Esophagus (tissue), 2 donors: ENCODE measurements at regions not wholly inside any gene's neighbourhood (a gene's known extent, or its start where the extent isn't known, plus 50 kb on each side); places are given as distances from the start of the nearest gene placed in this dataset.

Source experiments
- H3K27ac ChIP-seq, 2 donors: one replicate each; pipeline ENCODE4 v1.5.1; 2013; ENCODE audit warnings: low read depth in 2 of 2, mild to moderate bottlenecking in 2 of 2, inconsistent platforms in 1 of 2, low read length in 1 of 2, moderate library complexity in 1 of 2
- H3K27me3 ChIP-seq, 2 donors: one replicate each; pipeline ENCODE4 v1.6.1; 2013; ENCODE audit warnings: low read length in 2 of 2, control low read depth in 1 of 2, mild to moderate bottlenecking in 1 of 2; ENCODE audit not compliant: insufficient read depth in 2 of 2, control insufficient read depth in 1 of 2
- H3K36me3 ChIP-seq, 2 donors: one replicate each; pipeline ENCODE4 v1.6.1; 2013; ENCODE audit warnings: low read length in 1 of 2; ENCODE audit not compliant: control insufficient read depth in 2 of 2, insufficient read depth in 2 of 2
- H3K4me1 ChIP-seq, 2 donors: one replicate each; pipeline ENCODE4 v1.6.1; 2013; ENCODE audit warnings: low read length in 1 of 2; ENCODE audit not compliant: control insufficient read depth in 2 of 2, insufficient read depth in 2 of 2
- H3K4me3 ChIP-seq, 2 donors: one replicate each; pipeline ENCODE4 v1.5.1; 2013; ENCODE audit warnings: low read length in 2 of 2, mild to moderate bottlenecking in 2 of 2, low read depth in 1 of 2, moderate library complexity in 1 of 2
- H3K9me3 ChIP-seq, 2 donors: one replicate each; pipeline ENCODE4 v1.6.1; 2013; ENCODE audit warnings: mild to moderate bottlenecking in 2 of 2, low read depth in 1 of 2, low read length in 1 of 2, moderate library complexity in 1 of 2; ENCODE audit not compliant: control insufficient read depth in 2 of 2, insufficient read depth in 1 of 2
- WGBS, 2 donors: extraction: QIAGEN DNeasy Blood & Tissue Kit; methylation state at CpG; one replicate each; pipeline ENCODE4 v1.1.7; 2013; 5-methylcytosine and 5-hydroxymethylcytosine counted together
- donor health status: healthy with polysubstance abuse.
- donor health status: Bipolar disorder and iron deficiency.

- Histone ChIP-seq H3K27ac (no peak overlapping the region), H3K27me3 (no peaks in the 10 kb centered on the region), H3K4me1 (no peaks in the 10 kb centered on the region), H3K4me3 (no peak overlapping the region), H3K36me3 (no peaks in the 10 kb centered on the region), H3K9me3 (no peaks in the 10 kb centered on the region)
- WGBS, 2 donors: 33 to 50% methylated on average over 1 of the region's 1 CpG
These were observed 531.9 kb upstream of the MAN1A1 start for GRCh38 chr6:119881416-119881815.

GRCh38 chr6:119880840-119881239 is 531.3 kb upstream of the MAN1A1 start:
- Histone ChIP-seq H3K27me3 (no peaks in the 10 kb centered on the region), H3K27ac (no peak overlapping the region), H3K36me3 (no peaks in the 10 kb centered on the region), H3K4me3 (no peak overlapping the region), H3K9me3 (no peaks in the 10 kb centered on the region), H3K4me1 (no peaks in the 10 kb centered on the region)

DNA sequence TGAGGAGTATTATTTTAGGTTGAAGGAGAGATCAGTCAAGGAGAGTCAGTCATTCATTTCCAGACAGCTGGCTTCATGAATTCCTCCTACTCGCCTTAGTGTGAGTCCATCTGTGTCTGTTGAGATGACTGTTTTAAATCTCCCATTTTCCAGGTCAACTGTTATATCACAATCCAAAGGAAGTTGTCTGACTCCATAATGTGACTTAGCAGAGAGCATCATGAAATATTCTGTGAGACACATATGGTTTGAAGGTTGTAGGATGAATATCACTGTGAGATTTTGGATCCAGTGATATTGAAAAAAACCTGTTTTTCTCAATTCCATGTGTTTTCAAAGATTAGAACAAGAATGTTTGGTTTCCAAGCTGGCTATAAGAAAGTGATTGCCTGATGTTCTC is 530.2 kb upstream of the MAN1A1 start:
- Histone ChIP-seq H3K27me3 (no peaks in the 10 kb centered on the region), H3K36me3 (no peaks in the 10 kb centered on the region), H3K27ac (no peak overlapping the region), H3K4me3 (no peak overlapping the region), H3K4me1 (no peaks in the 10 kb centered on the region), H3K9me3 (no peaks in the 10 kb centered on the region)
- WGBS, 2 donors: 0% methylated on average over 1 of the region's 1 CpG

DNA sequence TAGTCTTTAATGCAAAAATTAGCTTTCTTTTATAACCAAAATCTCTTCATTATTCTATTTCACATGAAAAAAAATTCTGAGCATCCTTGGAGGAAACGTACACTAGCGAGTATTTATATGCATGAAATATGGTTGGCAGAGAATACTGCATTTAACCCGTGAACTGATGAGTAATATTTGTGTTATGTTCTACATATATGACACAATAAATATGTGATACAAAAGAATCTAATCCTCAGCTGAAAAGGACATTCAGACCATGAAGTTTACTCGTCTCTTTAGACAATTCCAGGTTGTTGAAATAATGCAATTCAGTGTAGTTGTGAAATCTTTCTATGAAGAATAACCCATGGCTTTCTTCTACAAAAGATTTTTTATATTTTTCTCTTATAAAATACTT is 524.8 kb upstream of the MAN1A1 start:
- WGBS, 2 donors: 56 to 64% methylated on average over 4 of the region's 4 CpGs
- no peaks in the 10 kb centered on the region for H3K9me3 ChIP-seq
- H3K36me3 ChIP-seq: no peaks in the 10 kb centered on the region
- H3K4me1 ChIP-seq: no peaks in the 10 kb centered on the region
- no peak overlapping the region for H3K27ac ChIP-seq
- no peak overlapping the region for H3K4me3 ChIP-seq
- H3K27me3 ChIP-seq: no peaks in the 10 kb centered on the region

DNA sequence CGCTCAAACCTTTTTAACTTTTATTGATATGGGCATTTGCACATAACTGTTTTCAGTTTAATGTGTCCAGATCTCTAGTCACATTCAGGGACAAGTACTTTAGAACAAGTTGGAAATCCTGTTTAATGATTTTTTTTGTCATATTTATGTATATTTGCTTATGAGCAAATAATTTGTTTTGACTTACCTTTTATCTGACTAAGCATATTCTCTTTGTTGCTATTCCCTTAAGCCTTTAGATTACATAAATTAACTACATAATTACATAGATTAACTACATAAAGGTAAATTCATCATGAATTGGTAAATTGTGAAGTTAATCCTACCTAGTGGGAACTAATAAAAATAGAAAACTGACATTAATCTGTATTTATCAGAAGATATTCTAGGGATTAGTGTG is 523.5 kb upstream of the MAN1A1 start:
- Histone ChIP-seq H3K27ac (no peak overlapping the region), H3K27me3 (no peaks in the 10 kb centered on the region), H3K4me3 (no peak overlapping the region), H3K36me3 (no peaks in the 10 kb centered on the region), H3K9me3 (no peaks in the 10 kb centered on the region), H3K4me1 (no peaks in the 10 kb centered on the region)
- WGBS, 2 donors: 96 to 99% methylated on average over 1 of the region's 1 CpG

DNA sequence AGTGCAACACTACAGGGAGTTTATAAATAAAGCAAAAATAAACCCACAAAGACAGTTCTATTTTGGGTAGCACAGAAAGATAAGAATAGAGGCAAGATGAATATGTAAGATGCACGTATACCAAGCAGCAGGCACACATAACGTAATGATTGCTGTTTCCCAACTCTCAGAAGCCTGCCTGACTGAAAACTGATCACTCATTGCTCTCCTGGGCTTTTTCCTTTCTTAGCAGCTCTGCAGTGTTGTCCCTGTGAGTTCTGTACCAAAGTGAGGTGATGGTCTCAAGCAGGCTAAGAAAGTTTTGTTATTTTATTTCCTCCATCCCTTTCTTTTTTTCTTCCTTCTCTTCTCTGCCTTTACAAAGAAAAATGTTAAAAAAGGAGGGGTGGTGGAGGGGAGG is 522.0 kb upstream of the MAN1A1 start:
- H3K27me3 ChIP-seq: no peaks in the 10 kb centered on the region
- H3K9me3 ChIP-seq: no peaks in the 10 kb centered on the region
- H3K36me3 ChIP-seq: no peaks in the 10 kb centered on the region
- H3K27ac ChIP-seq: no peak overlapping the region
- 73 to 79% methylated on average over 2 of the region's 2 CpGs for WGBS, 2 donors
- no peak overlapping the region for H3K4me3 ChIP-seq
- H3K4me1 ChIP-seq: no peaks in the 10 kb centered on the region

GRCh38 chr6:119865466-119866350 is 516.1 kb upstream of the MAN1A1 start:
- H3K4me3 ChIP-seq: no peak overlapping the region
- H3K9me3 ChIP-seq: no peaks in the 10 kb centered on the region
- H3K27ac ChIP-seq: no peak overlapping the region
- H3K36me3 ChIP-seq: no peaks in the 10 kb centered on the region
- 91 to 95% methylated on average over 3 of the region's 3 CpGs for WGBS, 2 donors
- H3K4me1 ChIP-seq: no peaks in the 10 kb centered on the region
- H3K27me3 ChIP-seq: no peaks in the 10 kb centered on the region

DNA sequence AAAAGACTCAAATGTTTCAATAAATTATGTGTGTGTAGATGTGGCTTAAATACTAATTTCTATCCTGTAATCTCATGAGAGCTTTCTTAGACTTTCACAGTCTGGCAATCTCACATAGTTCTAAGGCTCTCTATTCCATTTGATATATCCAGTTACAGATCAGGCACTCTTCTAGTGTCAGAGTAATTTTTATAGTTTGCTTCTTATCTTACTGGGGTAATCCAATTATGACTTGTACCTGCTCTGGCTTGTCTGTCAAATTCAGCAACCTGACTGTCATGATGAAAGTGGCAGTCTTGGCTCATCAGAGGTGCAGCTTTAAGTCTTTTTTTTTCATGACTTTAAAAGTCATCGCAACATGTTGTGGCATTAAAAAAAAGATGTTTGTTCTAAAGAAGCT is 513.2 kb upstream of the MAN1A1 start:
- H3K27me3 ChIP-seq: no peaks in the 10 kb centered on the region
- no peaks in the 10 kb centered on the region for H3K4me1 ChIP-seq
- 68 to 80% methylated on average over 1 of the region's 1 CpG for WGBS, 2 donors
- H3K4me3 ChIP-seq: no peak overlapping the region
- H3K36me3 ChIP-seq: no peaks in the 10 kb centered on the region
- H3K9me3 ChIP-seq: no peaks in the 10 kb centered on the region
- no peak overlapping the region for H3K27ac ChIP-seq

DNA sequence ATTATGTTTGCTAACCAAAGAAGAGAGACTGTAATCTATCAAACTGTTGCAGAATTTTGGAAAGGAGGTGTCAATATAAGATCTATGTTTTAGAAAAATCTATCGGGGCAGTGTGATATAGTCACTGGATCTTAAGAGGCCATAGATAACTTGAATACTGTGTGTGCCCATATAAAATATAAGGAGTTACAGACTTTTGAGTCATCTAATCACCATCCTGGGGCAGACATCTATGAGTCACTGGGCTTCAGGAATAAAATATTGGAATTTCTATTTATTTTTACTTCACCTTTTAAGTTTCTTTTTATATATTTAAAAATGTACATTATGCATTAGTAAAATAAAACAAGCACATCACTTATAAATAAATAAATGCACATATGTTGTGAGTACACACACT is 509.3 kb upstream of the MAN1A1 start:
- WGBS, 2 donors: 94 to 95% methylated on average over 1 of the region's 1 CpG

DNA sequence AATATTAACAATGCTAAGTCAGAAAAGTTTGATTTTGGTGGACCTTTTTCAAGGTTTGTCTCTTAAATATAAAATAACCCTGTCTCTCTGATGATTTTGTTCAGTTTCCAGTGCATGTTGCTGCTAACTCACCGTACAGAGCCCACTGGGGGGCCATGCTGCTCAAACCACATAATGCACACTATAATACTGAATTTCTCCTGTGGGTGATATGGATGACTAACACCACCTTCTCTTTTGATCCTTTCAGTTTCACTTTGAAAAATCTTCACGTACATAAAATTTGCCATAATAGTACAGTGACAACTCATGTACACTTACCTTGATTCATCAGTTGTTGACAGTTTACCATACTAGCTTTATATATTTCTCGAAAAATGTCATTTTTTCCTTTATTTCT is 506.6 kb upstream of the MAN1A1 start:
- no peaks in the 10 kb centered on the region for H3K27me3 ChIP-seq
- H3K4me1 ChIP-seq: no peaks in the 10 kb centered on the region
- 54 to 58% methylated on average over 3 of the region's 3 CpGs for WGBS, 2 donors
- no peak overlapping the region for H3K4me3 ChIP-seq
- no peaks in the 10 kb centered on the region for H3K9me3 ChIP-seq
- no peaks in the 10 kb centered on the region for H3K36me3 ChIP-seq
- no peak overlapping the region for H3K27ac ChIP-seq

More for the DNA sequence above, 509.3 kb upstream of the MAN1A1 start:
- H3K4me3 ChIP-seq: no peak overlapping the region
- no peaks in the 10 kb centered on the region for H3K9me3 ChIP-seq
- no peaks in the 10 kb centered on the region for H3K27me3 ChIP-seq
- no peaks in the 10 kb centered on the region for H3K36me3 ChIP-seq
- no peak overlapping the region for H3K27ac ChIP-seq
- no peaks in the 10 kb centered on the region for H3K4me1 ChIP-seq
